IMR-90 (cell line): ENCODE measurements at regions not wholly inside any gene's neighbourhood (a gene's known extent, or its start where the extent isn't known, plus 50 kb on each side); places are given as distances from the start of the nearest gene placed in this dataset.

Experiments used
- ATAC-seq: fragments of 200-7000 bp; cut with Tn5 transposase; 2 replicates; pipeline ENCODE4 v1.9.1; 2020; ENCODE audit warnings: low read depth, mild to moderate bottlenecking, moderate library complexity
- BruUV-seq: library from RNA; stranded (reverse); fragments of 400-500 nt; replicated peaks from 2 replicates; lab custom pipeline; 2021; lab: Mats Ljungman, UMichigan
- CTCF ChIA-PET: fragments of 300-600 bp; formaldehyde crosslinking; extraction: SDS; loops from one replicate; lab custom pipeline; 2021; ENCODE audit warnings: antibody characterized with exemption; lab: Yijun Ruan, JAX
- POLR2A ChIA-PET: fragments of 300-600 bp; sonication (Branson Sonifier 250); formaldehyde crosslinking; loops from one replicate; lab custom pipeline; 2022; ENCODE audit warnings: antibody characterized with exemption; ENCODE audit not compliant: unreplicated experiment; lab: Charles Lee
- DNase-seq: peaks from one replicate; pipeline ENCODE4 v3.0.0; 2013
- H2AFZ ChIP-seq: replicated peaks from 2 replicates; pipeline ENCODE3; 2013; ENCODE audit warnings: low read length, mild to moderate bottlenecking; ENCODE audit not compliant: poor library complexity
- H2AK5ac ChIP-seq: 2 replicates; pipeline ENCODE4 v1.6.1; 2013; ENCODE audit warnings: low read depth, low read length, inconsistent platforms
- H2AK9ac ChIP-seq: replicated peaks from 2 replicates; pipeline ENCODE3; 2013; ENCODE audit warnings: mild to moderate bottlenecking, low read depth, low read length, moderate library complexity; ENCODE audit not compliant: poor library complexity
- H2BK120ac ChIP-seq: 2 replicates; pipeline ENCODE4 v1.6.1; 2013; ENCODE audit warnings: low read depth, low read length, inconsistent platforms
- H2BK15ac ChIP-seq: 3 replicates; pipeline ENCODE4 v1.6.1; 2013; ENCODE audit warnings: low read depth, low read length, inconsistent platforms
- H2BK20ac ChIP-seq: 2 replicates; pipeline ENCODE4 v1.6.1; 2013; ENCODE audit warnings: low read depth, mild to moderate bottlenecking, inconsistent platforms, low read length, moderate library complexity
- H2BK5ac ChIP-seq: 2 replicates; pipeline ENCODE4 v1.6.1; 2013; ENCODE audit warnings: mild to moderate bottlenecking, low read depth, low read length, inconsistent platforms; ENCODE audit not compliant: poor library complexity, severe bottlenecking
- H3K14ac ChIP-seq: replicated peaks from 2 replicates; pipeline ENCODE4 v1.6.1; 2013; ENCODE audit warnings: low read depth, low read length, inconsistent platforms
- H3K18ac ChIP-seq: 2 replicates; pipeline ENCODE4 v1.6.1; 2013; ENCODE audit warnings: low read depth, low read length, control low read depth
- H3K23ac ChIP-seq: 2 replicates; pipeline ENCODE4 v1.6.1; 2013; ENCODE audit warnings: low read depth, low read length, inconsistent platforms
- H3K27ac ChIP-seq: 2 replicates; pipeline ENCODE4 v1.5.1; 2013; ENCODE audit warnings: mild to moderate bottlenecking, control low read depth, low read length; ENCODE audit not compliant: insufficient read depth
- H3K27me3 ChIP-seq: 2 replicates; pipeline ENCODE4 v1.6.1; 2013; ENCODE audit warnings: low read length; ENCODE audit not compliant: control insufficient read depth, insufficient read depth
- H3K36me3 ChIP-seq: 2 replicates; pipeline ENCODE4 v1.6.1; 2013; ENCODE audit warnings: low read length, mixed read lengths; ENCODE audit not compliant: control insufficient read depth, insufficient read depth
- H3K4ac ChIP-seq: 2 replicates; pipeline ENCODE4 v1.6.1; 2013; ENCODE audit warnings: low read depth, low read length, inconsistent platforms
- H3K4me1 ChIP-seq: 2 replicates; pipeline ENCODE4 v1.6.1; 2013; ENCODE audit warnings: low read length, mixed read lengths; ENCODE audit not compliant: control insufficient read depth, insufficient read depth
- H3K4me2 ChIP-seq: 2 replicates; pipeline ENCODE4 v1.6.1; 2013; ENCODE audit warnings: low read depth, mild to moderate bottlenecking, control low read depth, low read length, moderate library complexity
- H3K4me3 ChIP-seq: 2 replicates; pipeline ENCODE4 v1.5.1; 2013; ENCODE audit warnings: low read depth, mild to moderate bottlenecking, control low read depth, low read length, moderate library complexity; ENCODE audit not compliant: insufficient read depth
- H3K56ac ChIP-seq: 2 replicates; pipeline ENCODE4 v1.6.1; 2013; ENCODE audit warnings: low read length, inconsistent platforms; ENCODE audit not compliant: insufficient read depth; ENCODE audit errors: extremely low read depth
- H3K79me1 ChIP-seq, 2 experiments: 2 replicates each; pipeline ENCODE4 v1.6.1; 2013; ENCODE audit warnings: low read length in 2 of 2, inconsistent platforms in 1 of 2, low read depth in 1 of 2
- H3K9ac ChIP-seq: 2 replicates; pipeline ENCODE4 v1.6.1; 2013; ENCODE audit warnings: low read depth, low read length, control low read depth
- H3K9me1 ChIP-seq: 2 replicates; pipeline ENCODE4 v1.6.1; 2013; ENCODE audit warnings: low read length, inconsistent platforms; ENCODE audit not compliant: insufficient read depth
- H3K9me3 ChIP-seq: 2 replicates; pipeline ENCODE4 v1.6.1; 2013; ENCODE audit warnings: low read length; ENCODE audit not compliant: control insufficient read depth, insufficient read depth
- H4K20me1 ChIP-seq: 2 replicates; pipeline ENCODE4 v1.6.1; 2013; ENCODE audit warnings: low read length, inconsistent platforms; ENCODE audit not compliant: insufficient read depth
- H4K5ac ChIP-seq: 2 replicates; pipeline ENCODE4 v1.6.1; 2013; ENCODE audit warnings: mild to moderate bottlenecking, low read depth, low read length, control low read depth
- H4K8ac ChIP-seq, 2 experiments: 2 replicates each; pipeline ENCODE4 v1.6.1; 2013; ENCODE audit warnings: low read depth in 2 of 2, low read length in 2 of 2, control low read depth in 1 of 2, inconsistent platforms in 1 of 2
- H4K91ac ChIP-seq: 2 replicates; pipeline ENCODE4 v1.6.1; 2013; ENCODE audit warnings: low read depth, low read length, inconsistent platforms; ENCODE audit not compliant: insufficient read depth
- FOS ChIP-seq: fragments of 150-350 bp; IDR thresholded peaks from 2 replicates; pipeline ENCODE4 v1.6.1; 2016; ENCODE audit warnings: low read depth, low read length
- WGBS, 2 experiments: methylation state at CpG; one replicate each; pipeline versions ENCODE4 v1.1.5 to v1.1.7; 2013; ENCODE audit warnings: missing lambda C conversion rate in 2 of 2; ENCODE audit not compliant: insufficient read length in 1 of 2; ENCODE audit errors: extremely low coverage in 2 of 2; 5-methylcytosine and 5-hydroxymethylcytosine counted together
- dilution Hi-C: fragments of 300-500 bp; cut with HindIII; formaldehyde crosslinking; loops from one replicate; pipeline ENCODE4 v1.14.3; 2018; ENCODE audit warnings: low sequenced_read_pairs; ENCODE audit not compliant: unreplicated experiment
- in situ Hi-C: fragments of 300-500 bp; cut with MboI; formaldehyde crosslinking; loops from 3 replicates; pipeline ENCODE4 v1.14.3; 2019; ENCODE audit warnings: low sequenced_read_pairs, inconsistent platforms, mixed read lengths
- intact Hi-C: fragments of 100-400 bp; cut with micrococcal nuclease; formaldehyde crosslinking; loops from 2 replicates; pipeline ENCODE4 v1.10.0; 2022

DNA sequence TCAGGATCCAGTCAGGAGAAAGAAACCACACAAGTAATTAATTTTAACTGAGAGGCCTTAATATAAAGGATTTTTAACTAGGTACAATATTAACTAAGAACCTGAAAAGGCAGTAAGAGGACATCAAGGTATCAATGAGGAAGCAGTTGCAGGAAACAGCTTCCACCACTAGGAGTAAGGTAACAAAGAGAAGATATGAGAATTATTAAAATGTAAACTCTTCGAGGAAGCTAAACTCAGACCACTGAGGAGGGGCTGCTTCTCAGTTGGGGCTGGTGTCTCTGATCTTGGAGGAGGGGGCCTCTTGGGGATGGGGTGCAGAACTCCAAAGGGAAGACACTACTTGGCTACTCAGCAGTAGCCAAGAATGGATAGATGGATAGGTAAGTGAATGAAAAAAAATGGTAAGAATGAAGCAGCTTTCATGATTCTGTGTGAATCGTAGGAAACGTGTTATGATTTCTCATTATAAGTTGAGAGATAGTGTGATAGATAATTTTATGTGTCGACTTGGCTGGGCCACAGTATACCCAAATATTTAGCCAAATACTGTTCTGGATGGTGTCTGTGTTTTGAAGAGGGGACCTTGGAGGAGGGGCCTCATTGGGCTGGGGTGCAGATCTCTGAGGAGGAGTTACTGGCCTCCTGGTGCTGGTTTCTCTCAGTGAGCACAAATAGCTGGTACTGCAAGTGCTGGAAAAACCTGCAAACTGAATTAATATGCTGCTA, 547.7 kb upstream of the LRRTM1 start:
- Histone ChIP-seq H3K27ac (no peak overlapping the region), H4K91ac (no peak overlapping the region), H3K4ac (no peak overlapping the region), H3K18ac (no peak overlapping the region), H4K8ac (no peak overlapping the region), H3K4me1 (no peaks in the 10 kb centered on the region), H4K20me1 (no peaks in the 10 kb centered on the region), H3K36me3 (no peaks in the 10 kb centered on the region), H2AK5ac (no peak overlapping the region), H3K4me3 (no peak overlapping the region), H3K4me2 (no peak overlapping the region), H2AFZ (no peak overlapping the region), H4K5ac (no peak overlapping the region), H2BK15ac (no peak overlapping the region), H3K23ac (no peak overlapping the region), H3K79me1 (no peaks in the 10 kb centered on the region), H3K9me1 (no peaks in the 10 kb centered on the region), H2AK9ac (no peak overlapping the region), H3K27me3 (no peaks in the 10 kb centered on the region), H3K9me3 (peaks cover 4% of the 10 kb centered on the region), H2BK120ac (no peak overlapping the region), H3K14ac (no peak overlapping the region), H2BK5ac (no peak overlapping the region), H3K9ac (no peak overlapping the region), H3K56ac (no peak overlapping the region), H2BK20ac (no peak overlapping the region)
- TF ChIP-seq FOS = no peak
- no TSS peak for BruUV-seq
- ChIA-PET POLR2A (no interaction called here), CTCF (no interaction called here)
- WGBS, 2 experiments = no CpG with 5 or more reads among the region's 4 CpGs
- DNase-seq (no peak), ATAC-seq (no peak)
- intact Hi-C loops (no loop called here), dilution Hi-C loops (no loop called here), in situ Hi-C loops (no loop called here)
